Smooth muscle cell (in vitro differentiated cells): ENCODE measurements at regions not wholly inside any gene's neighbourhood (a gene's known extent, or its start where the extent isn't known, plus 50 kb on each side); places are given as distances from the start of the nearest gene placed in this dataset.

Experiments
- DNase-seq: peaks from one replicate; lab custom pipeline; 2025; ENCODE audit not compliant: unreplicated experiment; lab: John Stamatoyannopoulos, UW
- H2AFZ ChIP-seq: fragments of 200-600 bp; sonication (generic); 2 replicates; pipeline ENCODE4 v1.6.0; 2016; ENCODE audit warnings: antibody characterized with exemption, low read depth, mild to moderate bottlenecking
- H3F3A ChIP-seq: fragments of 200-600 bp; sonication (generic); 2 replicates; pipeline ENCODE4 v1.6.0; 2017; ENCODE audit warnings: antibody characterized with exemption, low read depth
- H3K27ac ChIP-seq: fragments of 200-600 bp; sonication (generic); 2 replicates; pipeline ENCODE4 v1.5.1; 2016; ENCODE audit warnings: low read depth, mild to moderate bottlenecking
- H3K27me3 ChIP-seq: fragments of 200-600 bp; sonication (generic); 2 replicates; pipeline ENCODE4 v1.6.1; 2016; ENCODE audit warnings: low read depth, mild to moderate bottlenecking
- H3K36me3 ChIP-seq: fragments of 200-600 bp; sonication (generic); 2 replicates; pipeline ENCODE4 v1.5.1; 2016; ENCODE audit warnings: low read depth
- H3K4me1 ChIP-seq: fragments of 200-600 bp; sonication (generic); 2 replicates; pipeline ENCODE4 v1.5.1; 2016; ENCODE audit warnings: low read depth
- H3K4me2 ChIP-seq: fragments of 200-600 bp; sonication (generic); 2 replicates; pipeline ENCODE4 v1.6.0; 2016; ENCODE audit warnings: mild to moderate bottlenecking
- H3K4me3 ChIP-seq: fragments of 200-600 bp; sonication (generic); 2 replicates; pipeline ENCODE4 v1.5.1; 2016; ENCODE audit warnings: mild to moderate bottlenecking
- H3K79me2 ChIP-seq: fragments of 200-600 bp; sonication (generic); 2 replicates; pipeline ENCODE4 v1.6.0; 2016; ENCODE audit warnings: low read depth, mild to moderate bottlenecking
- H3K9ac ChIP-seq: fragments of 200-600 bp; sonication (generic); 2 replicates; pipeline ENCODE4 v1.6.0; 2016; ENCODE audit warnings: low read depth
- H3K9me3 ChIP-seq: fragments of 200-600 bp; sonication (generic); replicated peaks from 2 replicates; pipeline ENCODE4 v1.5.1; 2016; ENCODE audit warnings: low read depth
- H4K20me1 ChIP-seq: fragments of 200-600 bp; sonication (generic); 2 replicates; pipeline ENCODE4 v1.6.0; 2016; ENCODE audit warnings: low read depth
- WGBS: methylation state at CpG from one replicate; pipeline ENCODE4 v1.1.7; 2016; ENCODE audit warnings: low lambda C conversion rate; 5-methylcytosine and 5-hydroxymethylcytosine counted together
- TF ChIP-seq, protein P1 (sequence below): fragments of 200-600 bp; sonication (generic); IDR thresholded peaks from 2 replicates; pipeline ENCODE4 v1.5.1; 2017; ENCODE audit warnings: borderline replicate concordance, mild to moderate bottlenecking, antibody characterized with exemption; ENCODE audit not compliant: insufficient read depth, poor library complexity, severe bottlenecking

DNA sequence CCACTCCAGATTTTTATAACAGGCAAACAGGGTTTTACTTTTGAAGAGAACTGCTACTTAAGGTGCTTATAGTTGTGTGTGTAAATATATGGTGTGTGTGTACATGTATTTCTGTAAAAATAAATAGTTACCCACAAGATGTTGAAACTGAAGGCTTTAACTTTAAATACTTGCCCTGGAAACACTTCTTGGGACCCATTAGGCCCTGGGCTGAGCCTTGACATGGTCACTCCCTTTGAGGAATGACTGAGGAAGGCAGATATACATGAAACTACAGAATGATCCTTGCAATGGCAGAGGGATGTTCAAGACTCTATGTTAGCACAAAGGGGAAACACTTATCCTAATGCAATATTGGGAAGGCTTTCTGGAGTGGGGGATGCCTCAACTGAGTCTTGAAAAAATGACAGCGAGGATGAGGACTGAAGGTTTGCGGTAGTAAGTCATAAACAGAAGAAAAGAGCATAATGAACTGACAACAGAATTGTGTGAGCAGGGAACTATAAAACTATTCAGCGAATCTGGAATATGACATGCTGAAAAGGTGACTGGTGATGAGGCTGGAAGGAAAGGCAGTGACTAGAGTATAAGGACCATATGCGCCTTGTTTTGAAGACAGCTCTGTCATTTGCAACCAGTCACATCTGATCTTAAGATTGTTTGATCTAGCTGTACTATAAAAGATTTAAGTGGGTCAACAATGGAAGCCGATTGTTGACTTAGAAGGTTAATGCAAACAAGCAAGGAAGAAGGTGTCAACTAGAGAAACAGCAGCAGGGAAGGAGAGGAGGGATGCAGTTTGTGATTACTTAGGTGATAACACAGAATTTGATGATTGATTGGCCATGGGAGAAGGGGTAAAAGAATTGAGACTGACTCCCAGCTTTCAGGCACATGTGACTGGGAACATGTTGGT, 64.4 kb upstream of the COL21A1 start:
- Histone ChIP-seq H3K79me2 (no peaks in the 10 kb centered on the region), H4K20me1 (no peaks in the 10 kb centered on the region), H2AFZ (peak overlapping the region; percentile 37), H3K9me3 (no peaks in the 10 kb centered on the region), H3K4me2 (no peak overlapping the region), H3K27ac (no peak overlapping the region), H3K4me1 (no peaks in the 10 kb centered on the region), H3K36me3 (no peaks in the 10 kb centered on the region), H3K4me3 (no peak overlapping the region), H3F3A (no peaks in the 10 kb centered on the region), H3K9ac (no peak overlapping the region), H3K27me3 (no peaks in the 10 kb centered on the region)
- TF ChIP-seq, protein P1, sequence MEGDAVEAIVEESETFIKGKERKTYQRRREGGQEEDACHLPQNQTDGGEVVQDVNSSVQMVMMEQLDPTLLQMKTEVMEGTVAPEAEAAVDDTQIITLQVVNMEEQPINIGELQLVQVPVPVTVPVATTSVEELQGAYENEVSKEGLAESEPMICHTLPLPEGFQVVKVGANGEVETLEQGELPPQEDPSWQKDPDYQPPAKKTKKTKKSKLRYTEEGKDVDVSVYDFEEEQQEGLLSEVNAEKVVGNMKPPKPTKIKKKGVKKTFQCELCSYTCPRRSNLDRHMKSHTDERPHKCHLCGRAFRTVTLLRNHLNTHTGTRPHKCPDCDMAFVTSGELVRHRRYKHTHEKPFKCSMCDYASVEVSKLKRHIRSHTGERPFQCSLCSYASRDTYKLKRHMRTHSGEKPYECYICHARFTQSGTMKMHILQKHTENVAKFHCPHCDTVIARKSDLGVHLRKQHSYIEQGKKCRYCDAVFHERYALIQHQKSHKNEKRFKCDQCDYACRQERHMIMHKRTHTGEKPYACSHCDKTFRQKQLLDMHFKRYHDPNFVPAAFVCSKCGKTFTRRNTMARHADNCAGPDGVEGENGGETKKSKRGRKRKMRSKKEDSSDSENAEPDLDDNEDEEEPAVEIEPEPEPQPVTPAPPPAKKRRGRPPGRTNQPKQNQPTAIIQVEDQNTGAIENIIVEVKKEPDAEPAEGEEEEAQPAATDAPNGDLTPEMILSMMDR: no peak
- DNase-seq: no peak
- 92% methylated on average over 5 of the region's 5 CpGs for WGBS

DNA sequence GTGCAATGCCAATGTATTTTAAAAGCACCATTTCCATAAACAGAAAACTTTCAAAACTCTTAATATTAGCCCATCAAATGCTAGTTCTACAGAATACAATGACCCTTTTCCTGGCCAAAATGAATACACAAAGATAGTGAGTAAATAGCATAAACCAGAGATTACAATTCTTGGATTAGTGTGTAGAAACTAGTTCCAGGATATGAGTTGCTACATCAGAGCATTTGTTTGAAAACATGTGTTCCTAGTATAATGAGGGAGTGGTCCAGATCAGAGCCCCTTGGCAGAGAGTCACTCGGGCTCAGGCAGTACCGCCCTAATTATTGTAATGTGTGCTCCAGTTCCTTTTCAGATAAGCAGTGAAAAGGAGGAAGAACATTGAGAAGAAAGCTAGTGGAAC, 63.7 kb upstream of the COL21A1 start:
- no peaks in the 10 kb centered on the region for H3K9me3 ChIP-seq
- H3K4me2 ChIP-seq: no peak overlapping the region
- H3K36me3 ChIP-seq: no peaks in the 10 kb centered on the region
- no peak overlapping the region for H2AFZ ChIP-seq
- H3K27me3 ChIP-seq: no peaks in the 10 kb centered on the region
- no peaks in the 10 kb centered on the region for H4K20me1 ChIP-seq
- no peak for DNase-seq
- H3F3A ChIP-seq: no peaks in the 10 kb centered on the region
- TF ChIP-seq, protein P1: no peak
- no peak overlapping the region for H3K9ac ChIP-seq
- no peak overlapping the region for H3K27ac ChIP-seq
- WGBS: 80% methylated on average over 2 of the region's 2 CpGs
- H3K4me3 ChIP-seq: no peak overlapping the region
- no peaks in the 10 kb centered on the region for H3K79me2 ChIP-seq
- no peaks in the 10 kb centered on the region for H3K4me1 ChIP-seq

DNA sequence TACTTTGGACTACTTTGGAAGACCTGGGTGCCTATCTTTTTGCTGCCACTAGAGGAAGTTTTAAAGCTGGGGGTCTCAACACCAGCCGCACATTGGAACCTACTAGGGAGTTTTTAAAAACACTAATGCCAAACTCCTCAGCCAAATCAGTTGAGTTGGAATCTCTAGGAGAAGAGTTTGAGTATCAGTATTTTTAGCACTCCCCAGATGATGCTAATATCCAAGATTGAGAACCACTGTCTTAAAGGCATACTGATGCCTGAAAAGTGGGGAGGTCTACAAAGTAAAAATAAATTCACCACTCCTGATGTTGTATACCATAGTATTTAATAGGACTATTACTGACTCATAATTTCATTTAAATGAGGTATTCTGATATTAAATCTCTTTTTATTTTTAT, 62.9 kb upstream of the COL21A1 start:
- no peak overlapping the region for H3K4me3 ChIP-seq
- H3K79me2 ChIP-seq: no peaks in the 10 kb centered on the region
- H3K27me3 ChIP-seq: no peaks in the 10 kb centered on the region
- no peaks in the 10 kb centered on the region for H4K20me1 ChIP-seq
- no peak overlapping the region for H2AFZ ChIP-seq
- H3F3A ChIP-seq: no peaks in the 10 kb centered on the region
- H3K27ac ChIP-seq: no peak overlapping the region
- no peak for DNase-seq
- 81% methylated on average over 1 of the region's 1 CpG for WGBS
- H3K9ac ChIP-seq: no peak overlapping the region
- no peaks in the 10 kb centered on the region for H3K4me1 ChIP-seq
- H3K4me2 ChIP-seq: no peak overlapping the region
- no peaks in the 10 kb centered on the region for H3K36me3 ChIP-seq
- H3K9me3 ChIP-seq: no peaks in the 10 kb centered on the region
- TF ChIP-seq, protein P1: no peak

DNA sequence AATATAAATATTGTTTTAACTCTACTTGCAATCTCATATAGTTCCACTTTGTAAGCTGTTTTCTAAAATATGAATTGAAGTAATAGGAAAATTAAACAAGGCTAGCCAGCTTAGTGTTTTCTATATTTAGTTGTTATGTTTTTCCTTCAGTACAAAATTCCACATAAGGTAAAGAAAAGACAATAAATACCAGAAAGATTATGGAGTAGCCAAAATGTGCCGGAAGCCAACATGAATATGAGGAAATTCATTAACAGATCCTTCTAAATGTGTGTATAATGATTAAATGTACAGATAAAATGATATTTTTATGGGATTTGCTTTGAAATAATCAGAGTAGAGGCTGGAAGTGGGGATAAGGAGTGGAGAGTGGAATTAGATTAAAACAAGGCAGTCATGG, 52.5 kb upstream of the COL21A1 start:
- Histone ChIP-seq H3K36me3 (no peaks in the 10 kb centered on the region), H3K27me3 (no peaks in the 10 kb centered on the region), H3K4me3 (no peak overlapping the region), H3K4me1 (no peaks in the 10 kb centered on the region), H3F3A (no peaks in the 10 kb centered on the region), H2AFZ (no peak overlapping the region), H3K9ac (no peak overlapping the region), H4K20me1 (no peaks in the 10 kb centered on the region), H3K9me3 (no peaks in the 10 kb centered on the region), H3K79me2 (no peaks in the 10 kb centered on the region), H3K27ac (no peak overlapping the region), H3K4me2 (no peak overlapping the region)
- no peak for DNase-seq
- TF ChIP-seq, protein P1: no peak
- 92% methylated on average over 1 of the region's 1 CpG for WGBS
